GM21576 (cell line): ENCODE measurements at regions not wholly inside any gene's neighbourhood (a gene's known extent, or its start where the extent isn't known, plus 50 kb on each side); places are given as distances from the start of the nearest gene placed in this dataset.
"Not testable (repeated sequence)": the region's sequence is repeated elsewhere in the genome, so short reads cannot be mapped to it uniquely, and the experiment has no call there.

Experiments
- ATAC-seq: cut with Tn5 transposase; IDR thresholded peaks from one replicate; pipeline ENCODE4 v1.9.1; 2021; ENCODE audit warnings: mild to moderate bottlenecking, moderate library complexity; ENCODE audit not compliant: unreplicated experiment

- no peak for ATAC-seq
These were observed 120.0 kb upstream of the ZC3H11B start for GRCh38 chr1:219732814-219733491.

- ATAC-seq: no peak
These were observed 118.9 kb upstream of the ZC3H11B start for GRCh38 chr1:219731771-219732170.

DNA sequence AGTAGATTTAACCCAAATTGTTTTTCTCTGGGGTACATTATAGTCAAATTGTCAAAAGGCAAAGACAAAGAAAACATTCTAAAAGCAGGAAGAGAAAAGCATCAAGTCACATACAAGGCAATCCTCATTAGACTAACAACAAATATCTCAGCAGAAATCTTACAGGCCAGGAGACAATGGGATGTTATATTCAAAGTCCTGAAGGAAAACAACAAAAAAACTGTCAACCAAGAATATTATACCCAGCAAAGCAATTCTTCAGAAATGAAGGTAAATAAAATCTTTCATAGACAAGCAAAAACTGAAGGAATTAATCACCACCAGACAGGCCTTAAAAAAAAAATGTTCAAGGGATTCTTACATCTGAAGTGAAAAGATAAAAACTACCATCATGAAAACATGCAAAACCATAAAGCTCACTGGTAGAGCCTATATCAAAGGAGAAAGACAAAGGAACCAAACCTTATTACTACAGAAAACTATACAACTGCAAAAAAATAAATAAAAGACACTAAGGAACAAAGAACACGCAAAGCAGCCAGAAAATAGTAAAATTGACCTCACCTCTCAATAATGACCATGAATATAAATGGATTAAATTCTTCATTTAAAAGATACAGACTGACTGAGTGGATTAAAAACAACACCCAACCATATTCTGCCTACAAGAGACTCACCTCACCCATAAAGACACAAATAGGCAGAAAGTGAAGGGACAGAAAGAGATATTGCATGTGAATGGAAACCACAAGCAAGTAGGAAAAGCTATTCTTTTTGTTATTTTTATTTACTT, 113.8 kb upstream of the ZC3H11B start:
- no peak for ATAC-seq

GRCh38 chr1:219724440-219724839, 111.5 kb upstream of the ZC3H11B start:
- no peak for ATAC-seq

GRCh38 chr1:219717536-219717935, 104.6 kb upstream of the ZC3H11B start:
- ATAC-seq: no peak

GRCh38 chr1:219716611-219717114, 103.8 kb upstream of the ZC3H11B start:
- no peak for ATAC-seq

GRCh38 chr1:219713981-219714381, 101.1 kb upstream of the ZC3H11B start:
- ATAC-seq: no peak

DNA sequence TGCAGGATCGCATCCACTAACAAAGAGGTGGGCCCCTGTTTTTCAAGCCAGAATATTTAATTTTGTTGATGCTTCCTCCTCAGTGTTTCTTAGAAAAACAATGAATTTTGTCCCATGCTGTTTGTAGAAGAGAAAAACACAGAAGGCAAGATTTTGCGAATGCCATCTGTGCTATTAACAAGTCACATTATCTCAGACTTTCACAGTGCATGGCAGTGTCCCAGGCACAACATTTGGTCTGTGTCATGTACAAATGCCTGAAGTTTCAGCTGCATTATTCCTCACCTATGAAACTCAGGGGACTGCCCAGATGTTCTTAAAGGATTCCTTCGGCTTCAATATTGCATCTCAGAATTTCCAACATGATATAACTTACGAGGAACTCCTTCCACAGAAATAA, 99.6 kb upstream of the ZC3H11B start:
- no peak for ATAC-seq

DNA sequence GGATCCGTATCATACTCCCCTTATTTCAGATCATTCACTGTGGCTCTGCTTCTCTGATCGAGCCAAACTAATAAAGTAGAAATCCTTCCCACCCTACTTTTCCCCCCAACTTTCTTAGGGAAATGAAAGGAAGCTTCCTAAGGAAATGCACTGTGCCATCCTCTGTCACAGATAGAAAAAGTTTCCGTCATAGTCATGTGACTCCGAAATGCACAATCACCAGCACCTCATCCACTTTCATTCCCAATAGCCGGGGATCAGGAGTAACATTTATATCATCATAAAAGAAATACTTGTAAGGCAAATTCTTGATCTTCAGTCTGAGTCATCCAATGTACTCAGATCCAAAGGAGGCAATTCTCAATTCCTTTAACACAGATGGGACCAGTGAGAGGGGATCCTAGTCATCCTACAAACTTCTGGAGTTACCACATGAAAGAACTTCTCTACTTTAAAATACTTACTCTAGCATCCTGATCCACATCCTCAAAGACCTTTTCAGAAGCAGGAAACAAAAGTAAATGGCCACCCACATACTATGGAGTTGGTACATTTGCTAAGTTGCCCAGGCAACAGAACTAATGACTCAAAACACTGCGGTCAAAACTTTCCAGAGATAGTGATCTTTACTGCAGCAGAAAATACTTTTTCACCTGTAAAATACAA, 97.8 kb upstream of the ZC3H11B start:
- ATAC-seq: no peak

DNA sequence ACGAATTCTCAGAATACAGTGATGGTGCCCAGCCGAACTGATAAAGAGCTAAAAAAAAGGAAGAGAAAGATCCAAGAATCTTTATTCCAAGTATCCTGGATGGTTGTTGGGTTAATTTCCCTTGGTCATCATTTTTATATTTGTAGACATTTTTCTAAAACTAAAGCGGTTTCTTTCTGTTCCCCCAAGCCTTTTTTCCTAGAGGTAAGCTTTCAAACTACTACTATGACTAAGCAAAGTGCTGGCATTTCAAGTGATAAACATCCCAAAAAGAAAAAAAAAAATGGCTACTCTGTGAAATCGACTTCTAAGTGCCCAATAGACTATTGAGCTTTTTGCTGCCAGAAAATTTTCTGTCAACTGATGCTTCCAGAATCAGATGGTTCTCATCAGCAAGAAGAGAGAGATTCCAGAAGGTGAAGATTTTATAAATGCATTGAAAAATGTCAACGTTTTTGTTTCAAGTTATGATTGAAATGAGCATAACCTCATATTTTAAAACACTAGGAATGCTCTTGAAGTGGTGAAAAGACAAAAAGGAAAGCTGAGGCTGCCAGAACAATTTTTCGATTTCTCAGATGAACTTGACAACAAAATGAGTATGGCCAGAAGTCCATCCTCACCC, 96.1 kb upstream of the ZC3H11B start:
- no peak for ATAC-seq

DNA sequence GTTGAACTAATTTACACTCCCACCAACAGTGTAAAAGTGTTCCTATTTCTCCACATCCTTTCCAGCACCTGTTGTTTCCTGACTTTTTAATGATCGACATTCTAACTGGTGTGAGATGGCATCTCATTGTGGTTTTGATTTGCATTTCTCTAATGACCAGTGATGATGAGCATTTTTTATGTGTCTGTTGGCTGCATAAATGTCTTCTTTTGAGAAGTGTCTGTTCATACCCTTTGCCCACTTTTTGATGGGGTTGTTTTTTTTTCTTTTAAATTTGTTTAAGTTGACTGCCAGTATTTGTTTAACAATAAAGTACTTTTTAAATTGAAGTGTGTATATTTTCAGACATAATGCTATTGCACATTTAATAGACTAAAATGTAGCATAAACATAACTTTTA, 95.0 kb upstream of the ZC3H11B start:
- ATAC-seq: not testable (repeated sequence)

DNA sequence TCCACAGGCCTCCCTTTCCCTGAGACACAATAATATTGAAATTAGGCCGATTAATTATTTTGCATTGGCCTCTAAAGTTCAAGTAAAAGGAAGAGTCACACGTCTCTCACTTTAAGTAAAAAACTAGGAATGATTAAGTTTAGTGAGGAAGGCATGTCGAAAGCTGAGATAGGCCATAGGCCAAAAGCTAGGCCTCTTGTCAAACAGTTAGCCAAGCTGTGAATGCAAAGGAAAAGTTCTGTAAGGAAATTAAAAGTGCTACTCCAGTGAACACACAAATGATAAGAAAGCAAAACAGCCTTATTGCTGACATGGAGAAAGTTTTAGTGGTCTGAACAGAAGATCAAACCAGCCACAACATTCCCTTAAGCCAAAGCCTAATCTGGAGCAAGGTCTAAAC, 91.4 kb upstream of the ZC3H11B start:
- not testable (repeated sequence) for ATAC-seq

- ATAC-seq: no peak
These were observed 90.4 kb upstream of the ZC3H11B start for GRCh38 chr1:219703368-219703639.

GRCh38 chr1:219701476-219701875, 88.6 kb upstream of the ZC3H11B start:
- no peak for ATAC-seq

GRCh38 chr1:219699870-219700269, 87.0 kb upstream of the ZC3H11B start:
- no peak for ATAC-seq

DNA sequence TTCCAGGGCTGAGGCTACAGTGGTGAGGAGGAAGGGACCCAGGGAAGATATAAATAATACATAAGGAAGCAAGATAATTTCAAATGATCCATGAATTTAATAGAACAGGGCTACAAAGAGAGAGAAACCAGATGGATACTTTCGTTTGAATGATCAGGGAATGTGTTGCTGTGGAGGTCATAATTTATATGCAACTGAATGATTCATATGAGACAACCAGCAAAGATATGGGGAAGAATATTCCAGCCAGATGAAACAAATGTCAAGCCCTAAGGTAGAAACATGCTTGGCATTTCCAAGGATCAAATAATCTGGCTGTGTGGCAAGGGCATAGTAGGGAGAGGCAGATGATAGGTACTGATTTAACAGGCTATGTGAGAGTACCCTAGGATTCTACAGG, 84.8 kb upstream of the ZC3H11B start:
- no peak for ATAC-seq

DNA sequence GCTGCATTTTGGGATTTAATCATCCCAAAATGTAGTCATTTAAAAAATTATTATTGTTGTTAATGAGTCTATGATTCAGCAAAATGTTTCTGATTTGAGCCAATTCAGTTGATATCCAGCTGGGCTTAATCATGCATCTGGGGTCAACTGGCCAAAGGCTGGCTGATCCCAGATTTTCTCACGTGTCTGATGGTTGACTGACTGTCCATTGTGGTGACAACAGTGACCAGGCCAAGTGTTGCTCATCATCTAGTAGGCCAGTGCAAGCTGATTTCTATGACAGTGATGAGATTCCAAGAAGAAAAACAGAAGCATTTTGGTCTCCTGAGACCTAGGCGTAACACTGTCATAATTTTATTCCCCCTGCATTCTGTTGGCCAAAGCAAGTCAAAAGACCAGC, 80.1 kb upstream of the ZC3H11B start:
- ATAC-seq: no peak

- ATAC-seq: no peak
These were observed 76.9 kb upstream of the ZC3H11B start for GRCh38 chr1:219689774-219690173.

DNA sequence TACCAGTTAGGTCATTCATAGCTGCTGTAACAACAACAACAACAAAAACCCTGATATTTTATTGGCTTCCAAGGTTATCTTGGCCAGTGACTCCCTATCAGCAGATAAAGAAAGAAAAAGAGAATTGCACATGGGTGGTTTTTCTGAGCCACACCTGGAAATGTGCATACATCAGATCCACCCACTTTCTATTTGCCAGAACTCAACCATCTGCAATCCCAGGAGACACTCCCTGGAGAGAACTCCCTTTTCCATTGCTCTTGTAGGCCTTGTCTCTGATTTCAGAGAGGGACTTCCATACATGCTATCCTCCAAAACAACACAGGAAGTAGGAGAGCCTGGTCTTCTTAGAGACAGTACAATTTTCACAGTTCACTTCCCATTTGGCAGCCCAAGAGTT, 74.9 kb upstream of the ZC3H11B start:
- no peak for ATAC-seq

GRCh38 chr1:219686171-219686570, 73.3 kb upstream of the ZC3H11B start:
- no peak for ATAC-seq

DNA sequence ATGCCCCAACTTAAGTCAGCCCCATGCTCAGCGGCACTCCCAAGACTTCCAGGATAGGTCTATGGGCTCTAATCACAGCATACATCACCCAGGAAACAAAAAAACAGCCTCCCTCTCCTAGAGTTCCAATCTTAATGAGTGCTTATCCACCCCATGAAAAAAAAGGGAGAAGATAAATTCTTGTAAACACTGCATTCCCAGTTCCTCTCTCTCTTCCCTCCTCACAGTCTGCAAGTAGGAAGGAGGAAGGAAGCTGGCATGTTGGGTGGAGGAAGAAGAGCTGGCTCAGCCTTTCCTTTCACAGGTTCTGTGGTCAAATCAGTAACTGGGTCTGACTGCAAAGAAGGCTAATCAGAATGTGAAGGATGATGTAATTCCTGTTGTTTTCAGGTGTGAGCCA, 69.9 kb upstream of the ZC3H11B start:
- no peak for ATAC-seq

DNA sequence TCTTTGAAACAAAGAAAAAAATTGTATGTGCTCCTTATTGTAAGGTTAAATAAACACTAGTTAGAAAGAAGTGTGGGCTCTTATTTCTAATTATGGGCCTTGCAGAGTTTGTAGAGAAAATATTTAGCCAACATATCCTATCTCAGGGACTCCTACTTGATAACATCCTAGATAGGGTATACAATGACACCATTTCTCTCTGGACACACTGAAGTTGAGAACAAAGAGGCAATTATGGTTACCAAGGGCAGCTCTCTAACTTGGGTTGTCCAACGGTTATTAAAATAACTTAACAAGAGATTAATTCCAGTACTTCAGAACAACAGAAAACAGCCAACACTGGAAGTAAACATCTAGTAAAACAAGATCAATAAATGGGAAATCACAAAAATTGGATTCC, 69.0 kb upstream of the ZC3H11B start:
- no peak for ATAC-seq
